HG03442 (cell line): ENCODE measurements at regions not wholly inside any gene's neighbourhood (a gene's known extent, or its start where the extent isn't known, plus 50 kb on each side); places are given as distances from the start of the nearest gene placed in this dataset.

Experiments used
- ATAC-seq: cut with Tn5 transposase; IDR thresholded peaks from one replicate; pipeline ENCODE4 v1.9.1; 2021; ENCODE audit warnings: mild to moderate bottlenecking, moderate library complexity; ENCODE audit not compliant: unreplicated experiment

GRCh38 chr14:78071016-78071549 is 99.1 kb upstream of the NRXN3 start:
- no peak for ATAC-seq

- no peak for ATAC-seq
Measured at GRCh38 chr14:78073028-78073427, 97.1 kb upstream of the NRXN3 start.

GRCh38 chr14:78074561-78074960 is 95.6 kb upstream of the NRXN3 start:
- no peak for ATAC-seq

GRCh38 chr14:78075033-78075432 is 95.1 kb upstream of the NRXN3 start:
- no peak for ATAC-seq

GRCh38 chr14:78075555-78076277 is 94.5 kb upstream of the NRXN3 start:
- ATAC-seq: no peak

GRCh38 chr14:78081245-78081644 is 88.9 kb upstream of the NRXN3 start:
- ATAC-seq: no peak

GRCh38 chr14:78083837-78084236 is 86.3 kb upstream of the NRXN3 start:
- ATAC-seq: no peak

GRCh38 chr14:78086342-78086741 is 83.8 kb upstream of the NRXN3 start:
- no peak for ATAC-seq

- ATAC-seq: no peak
Measured at GRCh38 chr14:78088916-78089315, 81.3 kb upstream of the NRXN3 start.

GRCh38 chr14:78090864-78091263 is 79.3 kb upstream of the NRXN3 start:
- no peak for ATAC-seq

- ATAC-seq: no peak
Measured at GRCh38 chr14:78091361-78091760, 78.8 kb upstream of the NRXN3 start.

- ATAC-seq: no peak
Measured at GRCh38 chr14:78092040-78092439, 78.1 kb upstream of the NRXN3 start.

GRCh38 chr14:78103271-78103670 is 66.9 kb upstream of the NRXN3 start:
- no peak for ATAC-seq

- ATAC-seq: no peak
Measured at GRCh38 chr14:78104160-78104559, 66.0 kb upstream of the NRXN3 start.

- no peak for ATAC-seq
Measured at GRCh38 chr14:78104655-78105054, 65.5 kb upstream of the NRXN3 start.

- no peak for ATAC-seq
Measured at GRCh38 chr14:78106381-78106780, 63.8 kb upstream of the NRXN3 start.

GRCh38 chr14:78107166-78107565 is 63.0 kb upstream of the NRXN3 start:
- ATAC-seq: no peak

- ATAC-seq: no peak
Measured at GRCh38 chr14:78119440-78119839, 50.7 kb upstream of the NRXN3 start.
